Stomach (tissue), 4 donors: ENCODE measurements at regions not wholly inside any gene's neighbourhood (a gene's known extent, or its start where the extent isn't known, plus 50 kb on each side); places are given as distances from the start of the nearest gene placed in this dataset.

Experiments
- CTCF ChIP-seq, 7 experiments: fragments of 450-650 bp in 4 of 7; fragments of 200-600 bp in 3 of 7; sonication (generic) in 3 of 7; IDR thresholded peaks; one replicate each; pipeline ENCODE4 v1.5.1; 2016 to 2019; ENCODE audit warnings: antibody characterized with exemption in 7 of 7, control low read depth in 2 of 7, mild to moderate bottlenecking in 1 of 7
- POLR2AphosphoS5 ChIP-seq, 3 donors: sonication (generic); formaldehyde crosslinking; IDR thresholded peaks; one replicate each; pipeline ENCODE4 v1.6.1; 2016; ENCODE audit warnings: antibody characterized with exemption in 3 of 3

- TF ChIP-seq CTCF (IDR thresholded peaks at IDR 0.05) (no peak), POLR2AphosphoS5 (IDR thresholded peaks at IDR 0.05) (no peak)
These were observed 259.7 kb upstream of the PLET1 start for GRCh38 chr11:112520354-112520753.
